GM19043 (cell line): ENCODE measurements at regions not wholly inside any gene's neighbourhood (a gene's known extent, or its start where the extent isn't known, plus 50 kb on each side); places are given as distances from the start of the nearest gene placed in this dataset.
"Not testable (repeated sequence)": the region's sequence is repeated elsewhere in the genome, so short reads cannot be mapped to it uniquely, and the experiment has no call there.

ENCODE experiments used
- ATAC-seq: cut with Tn5 transposase; IDR thresholded peaks from one replicate; pipeline ENCODE4 v1.9.1; 2021; ENCODE audit warnings: low read depth; ENCODE audit not compliant: unreplicated experiment

DNA sequence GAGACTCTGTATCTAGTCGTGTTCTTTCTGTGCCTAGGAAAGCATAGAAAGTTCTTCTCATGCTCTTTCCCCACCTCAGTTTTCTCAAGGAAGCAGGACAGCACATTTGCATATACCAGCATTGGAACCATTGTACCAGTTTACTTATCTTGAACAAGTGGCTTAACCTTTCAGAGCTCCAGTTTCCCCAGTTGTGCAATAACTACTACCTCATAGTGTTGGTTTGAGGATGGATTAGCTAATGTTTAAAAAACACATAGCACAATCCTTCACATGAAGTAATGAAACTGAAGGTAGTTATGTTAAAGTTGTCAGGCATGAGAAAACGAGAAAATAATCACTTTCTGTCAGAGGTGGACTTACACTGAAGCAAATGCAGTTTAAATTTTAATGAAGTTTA lies 92.2 kb upstream of the H2AZ1 start:
- ATAC-seq, result no peak

DNA sequence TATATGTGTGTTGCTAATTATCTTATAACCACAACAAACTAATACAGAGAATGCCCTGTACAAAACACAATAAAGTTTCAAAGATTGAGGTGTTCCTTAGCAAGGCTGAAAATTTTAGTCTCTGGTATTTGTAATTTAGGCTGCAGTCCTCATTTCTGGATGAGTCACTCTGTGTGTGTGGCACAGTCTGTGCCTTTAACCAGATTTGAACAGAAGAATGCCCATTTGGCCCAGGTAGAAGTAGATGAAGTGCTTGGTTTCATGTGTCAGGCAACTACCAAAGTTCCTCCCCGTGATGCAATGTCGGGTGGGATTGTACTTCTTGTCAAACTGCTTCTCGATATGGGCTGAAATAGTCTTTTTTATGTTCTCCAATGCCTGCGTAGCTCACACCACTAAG lies 91.6 kb upstream of the H2AZ1 start:
- no peak for ATAC-seq

DNA sequence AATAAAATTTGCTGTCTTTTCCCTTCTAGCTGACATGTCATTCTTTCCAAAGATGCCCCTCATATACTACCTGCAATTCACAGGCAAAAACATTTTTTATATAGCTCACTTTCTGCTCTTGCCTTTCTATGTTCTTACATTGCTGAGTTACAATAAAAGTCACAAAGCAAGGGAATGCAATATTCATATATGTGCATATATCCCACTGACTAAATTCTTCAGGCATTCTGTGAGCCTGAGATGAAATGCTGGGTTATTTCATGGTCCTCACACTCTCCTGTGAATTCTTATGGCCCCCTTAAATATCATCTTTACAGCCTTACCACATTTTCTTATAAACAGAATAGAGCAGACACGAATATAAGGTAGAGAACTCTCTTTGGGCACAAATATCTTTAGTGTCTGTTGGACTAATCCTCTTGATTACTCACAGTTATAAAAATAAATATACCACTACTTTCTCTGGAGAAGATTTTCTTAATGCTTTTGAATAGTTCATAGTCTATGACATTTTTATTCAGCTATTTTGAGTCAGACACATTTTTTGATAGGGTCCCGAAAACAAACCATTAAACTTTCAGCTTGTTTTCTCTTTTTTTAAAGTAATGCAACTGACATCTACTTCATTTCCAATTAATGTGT lies 84.1 kb upstream of the H2AZ1 start:
- ATAC-seq, result no peak

DNA sequence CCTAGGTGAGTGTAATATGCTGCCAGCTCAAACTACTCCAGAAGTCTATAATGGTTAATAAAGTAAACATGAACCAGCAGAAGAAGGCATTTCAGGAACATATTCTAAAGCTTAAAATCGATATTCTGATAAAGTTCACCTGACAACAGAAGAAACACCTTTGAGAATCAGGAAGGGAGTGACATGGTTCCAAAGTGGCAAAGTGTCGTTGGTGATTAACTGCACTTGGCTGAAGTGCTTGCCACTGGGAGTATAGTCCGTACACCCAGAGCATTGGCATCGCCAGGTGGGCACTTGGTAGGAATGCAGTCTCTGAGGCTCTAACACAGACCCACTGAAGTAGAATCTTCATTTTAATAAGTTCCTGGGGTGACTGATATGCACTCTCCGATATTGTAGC lies 76.0 kb upstream of the H2AZ1 start:
- ATAC-seq, result no peak

DNA sequence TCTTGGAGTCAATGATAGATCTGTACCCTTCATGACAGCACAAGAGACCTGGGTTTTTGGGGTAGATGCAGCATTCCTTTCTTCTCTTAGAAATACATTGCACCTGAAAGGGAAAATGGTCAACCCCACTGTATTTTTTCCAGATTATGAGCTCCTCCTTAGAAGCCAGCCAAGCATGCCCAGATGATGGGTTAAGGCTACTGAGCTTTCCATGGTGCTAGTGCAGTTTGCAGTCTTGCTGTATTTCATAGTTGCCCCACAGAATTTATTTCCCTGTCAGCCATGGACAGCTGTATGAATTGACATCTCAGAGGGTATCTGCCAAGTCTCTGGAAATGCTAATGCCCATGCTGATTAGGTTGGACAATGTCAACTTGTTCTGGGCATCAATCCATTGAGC lies 73.7 kb upstream of the H2AZ1 start:
- ATAC-seq, result no peak

DNA sequence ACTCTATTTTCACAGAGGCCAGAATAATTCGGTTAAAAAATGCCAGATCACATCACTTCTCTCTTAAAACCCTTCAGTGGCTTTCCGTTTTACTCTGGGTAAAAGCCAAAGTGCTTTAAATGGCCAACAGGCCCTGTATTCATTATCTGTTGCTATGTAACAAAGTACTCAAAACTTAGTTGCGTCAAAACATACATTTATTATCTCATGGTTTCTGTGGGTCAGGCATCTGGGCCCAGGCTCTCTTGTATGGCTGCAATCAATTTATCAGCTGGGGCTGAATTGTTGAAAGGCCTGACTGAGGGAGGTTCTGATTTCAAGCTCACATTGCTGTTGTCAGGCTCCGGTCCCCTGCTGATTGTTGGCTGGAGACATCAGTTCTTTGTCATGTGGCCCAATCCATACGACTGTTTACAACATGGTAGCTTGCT lies 72.7 kb upstream of the H2AZ1 start:
- no peak for ATAC-seq

DNA sequence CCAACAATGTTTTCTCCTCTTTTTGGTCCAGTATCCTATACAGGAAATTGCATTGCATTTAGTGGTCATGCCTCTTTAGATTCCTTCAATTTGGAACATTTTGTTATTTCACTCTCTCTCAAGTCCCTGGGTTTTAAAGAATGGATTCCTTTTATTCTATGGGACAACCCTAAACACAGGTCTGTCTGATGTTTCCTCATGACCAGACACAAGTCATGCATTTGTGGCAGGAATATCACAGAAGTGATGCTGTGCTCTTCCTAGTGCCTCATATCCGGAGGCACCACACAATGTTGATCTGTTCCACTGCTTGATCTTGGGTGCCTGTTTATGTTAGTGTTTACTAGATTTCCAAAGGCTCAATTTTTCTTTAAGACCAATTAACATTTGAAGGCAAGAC lies 69.7 kb upstream of the H2AZ1 start:
- no peak for ATAC-seq

DNA sequence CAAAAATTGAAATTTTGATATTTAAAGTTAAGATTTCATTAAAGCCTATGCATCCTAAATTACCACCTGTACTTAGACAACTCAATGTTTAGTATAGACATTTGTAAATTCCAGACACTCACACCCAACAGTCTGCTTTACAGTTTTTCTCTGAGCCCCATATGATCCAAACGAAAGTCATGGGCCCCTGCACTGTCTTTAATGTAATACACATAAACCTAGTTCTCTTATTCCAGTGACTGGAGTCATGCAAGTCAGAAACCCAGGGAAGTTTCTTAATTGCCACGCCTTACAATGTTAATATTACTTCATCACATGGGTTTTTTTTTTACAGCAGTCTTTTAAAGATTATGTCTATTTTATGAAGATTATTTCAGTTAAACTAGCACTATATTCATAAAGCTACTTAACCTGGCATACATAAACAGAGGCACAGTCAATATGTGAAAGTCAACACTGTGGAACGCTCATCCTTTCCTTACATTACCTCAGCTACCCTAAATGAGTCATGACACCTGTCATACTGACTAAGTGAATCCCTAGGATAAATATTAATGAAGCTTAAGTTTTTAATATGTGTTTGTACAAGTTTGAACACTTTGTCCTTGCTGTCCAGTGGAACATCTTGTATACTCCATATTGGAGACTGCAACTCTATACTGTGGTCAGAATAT lies 67.7 kb upstream of the H2AZ1 start:
- no peak for ATAC-seq

DNA sequence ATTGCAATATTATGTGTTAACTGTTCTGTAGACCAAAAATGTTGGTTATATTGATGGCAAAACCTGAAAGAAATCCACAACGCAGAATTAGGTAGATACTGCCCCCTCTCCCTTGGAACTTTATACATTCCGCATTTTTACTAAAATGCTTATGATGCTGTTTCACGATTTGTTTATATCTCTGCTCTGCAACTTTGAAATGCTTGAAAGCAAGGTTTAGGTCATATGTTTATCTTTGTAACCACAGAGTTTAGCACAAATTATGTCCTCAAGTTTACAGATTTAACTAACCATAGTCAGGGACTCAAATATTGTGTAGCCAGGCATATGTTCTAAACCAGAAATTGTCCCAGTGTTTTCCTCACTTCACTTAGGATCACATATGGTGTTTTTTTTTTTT lies 66.1 kb upstream of the H2AZ1 start:
- ATAC-seq, result no peak

DNA sequence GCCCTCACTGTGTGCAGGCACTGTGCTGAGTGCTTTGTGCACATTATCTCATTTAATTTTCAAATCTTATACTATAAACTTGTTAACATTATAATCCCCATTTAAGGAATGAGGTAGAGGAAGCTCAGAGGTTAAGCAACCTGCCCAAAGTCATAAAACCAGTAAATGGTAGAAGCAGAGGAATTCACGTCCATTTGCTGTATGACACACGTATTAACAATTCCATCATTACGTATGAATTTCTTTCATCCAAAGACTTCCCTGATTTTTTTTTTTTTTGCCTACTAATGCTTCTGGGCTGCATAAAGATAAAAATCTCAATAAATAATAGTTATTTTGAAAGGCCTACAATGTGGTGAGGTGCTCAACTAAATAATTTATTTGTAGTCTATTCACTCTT lies 64.5 kb upstream of the H2AZ1 start:
- ATAC-seq, result no peak

DNA sequence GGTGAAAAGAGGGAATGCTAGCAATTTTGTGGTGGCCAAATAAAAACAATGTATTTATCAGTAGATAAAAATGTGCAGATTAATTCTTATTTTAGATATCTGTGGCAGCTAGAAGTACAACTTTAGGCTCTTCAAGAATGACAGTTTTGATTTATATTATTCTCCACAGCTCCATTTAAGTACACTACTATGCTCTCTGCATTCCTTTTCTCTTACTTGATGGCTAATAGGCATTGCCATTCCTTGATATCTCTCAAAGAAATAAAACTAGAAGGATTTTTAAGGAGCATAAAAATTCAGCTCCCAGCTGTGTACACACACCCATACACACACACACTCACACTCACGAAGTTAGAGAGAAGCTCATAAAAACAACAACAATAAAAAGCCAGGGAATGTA lies 59.4 kb upstream of the H2AZ1 start:
- no peak for ATAC-seq

DNA sequence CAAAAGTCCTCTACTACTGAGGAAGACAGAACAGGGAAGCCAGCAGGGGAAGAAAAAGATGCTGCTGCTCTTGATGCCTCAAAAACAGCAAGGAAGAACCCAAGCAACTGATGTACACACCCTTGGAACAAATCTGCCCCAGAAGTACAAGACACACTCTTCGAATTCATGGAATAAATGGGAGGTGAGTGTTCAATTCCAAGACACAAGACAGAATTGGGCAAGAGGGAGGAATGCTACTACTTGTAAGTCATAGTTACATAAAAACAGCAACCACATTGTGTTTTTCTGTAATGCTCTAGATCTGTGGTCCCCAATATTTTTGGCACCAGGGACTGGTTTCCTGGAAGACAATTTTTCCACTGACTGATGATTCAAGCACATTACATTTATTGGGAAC lies 58.0 kb upstream of the H2AZ1 start:
- ATAC-seq, result no peak

DNA sequence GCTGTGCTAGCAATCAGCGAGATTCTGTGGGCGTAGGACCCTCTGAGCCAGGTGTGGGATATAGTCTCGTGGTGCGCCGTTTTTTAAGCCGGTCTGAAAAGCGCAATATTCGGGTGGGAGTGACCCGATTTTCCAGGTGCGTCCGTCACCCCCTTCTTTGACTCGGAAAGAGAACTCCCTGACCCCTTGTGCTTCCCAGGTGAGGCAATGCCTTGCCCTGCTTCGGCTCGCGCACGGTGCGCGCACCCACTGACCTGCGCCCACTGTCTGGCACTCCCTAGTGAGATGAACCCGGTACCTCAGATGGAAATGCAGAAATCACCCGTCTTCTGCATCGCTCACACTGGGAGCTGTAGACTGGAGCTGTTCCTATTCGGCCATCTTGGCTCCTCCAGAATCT lies 56.1 kb upstream of the H2AZ1 start:
- ATAC-seq, result not testable (repeated sequence)
